OCI-LY7 (cell line): ENCODE measurements at regions not wholly inside any gene's neighbourhood (a gene's known extent, or its start where the extent isn't known, plus 50 kb on each side); places are given as distances from the start of the nearest gene placed in this dataset.

Source experiments
- EZH2phosphoT487 ChIP-seq: fragments of 200-600 bp; sonication (generic); IDR thresholded peaks from 2 replicates; pipeline ENCODE4 v1.6.1; 2018; ENCODE audit warnings: low read depth, borderline replicate concordance, mild to moderate bottlenecking, mixed run types, antibody characterized with exemption, low read length, moderate library complexity, mixed read lengths
- TF ChIP-seq, protein P1 (sequence below): fragments of 200-600 bp; sonication (generic); conservative IDR thresholded peaks from 2 replicates; pipeline ENCODE4 v1.5.1; 2014; ENCODE audit warnings: mild to moderate bottlenecking, antibody characterized with exemption, low read length, moderate library complexity, mixed read lengths

DNA sequence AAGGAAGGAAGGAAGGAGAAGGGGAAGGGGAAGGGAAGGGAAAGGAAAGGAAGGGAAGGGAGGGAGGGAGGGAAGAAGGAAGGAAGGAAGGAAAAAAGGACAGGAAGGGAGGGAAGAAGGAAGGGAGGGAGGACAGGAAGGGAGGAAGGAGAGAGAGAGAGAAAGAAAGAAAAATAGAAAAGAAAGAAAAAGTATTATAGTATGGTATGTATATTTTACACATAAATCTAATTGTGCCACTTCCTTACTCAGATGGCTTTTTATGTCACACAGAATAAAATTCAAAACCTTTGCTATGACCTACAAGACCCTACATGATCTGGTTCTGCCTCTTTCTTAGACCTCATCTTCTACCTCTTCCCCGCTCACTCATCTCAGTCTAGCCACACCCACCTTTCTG is 1016.9 kb upstream of the AUTS2 start:
- TF ChIP-seq, protein P1, sequence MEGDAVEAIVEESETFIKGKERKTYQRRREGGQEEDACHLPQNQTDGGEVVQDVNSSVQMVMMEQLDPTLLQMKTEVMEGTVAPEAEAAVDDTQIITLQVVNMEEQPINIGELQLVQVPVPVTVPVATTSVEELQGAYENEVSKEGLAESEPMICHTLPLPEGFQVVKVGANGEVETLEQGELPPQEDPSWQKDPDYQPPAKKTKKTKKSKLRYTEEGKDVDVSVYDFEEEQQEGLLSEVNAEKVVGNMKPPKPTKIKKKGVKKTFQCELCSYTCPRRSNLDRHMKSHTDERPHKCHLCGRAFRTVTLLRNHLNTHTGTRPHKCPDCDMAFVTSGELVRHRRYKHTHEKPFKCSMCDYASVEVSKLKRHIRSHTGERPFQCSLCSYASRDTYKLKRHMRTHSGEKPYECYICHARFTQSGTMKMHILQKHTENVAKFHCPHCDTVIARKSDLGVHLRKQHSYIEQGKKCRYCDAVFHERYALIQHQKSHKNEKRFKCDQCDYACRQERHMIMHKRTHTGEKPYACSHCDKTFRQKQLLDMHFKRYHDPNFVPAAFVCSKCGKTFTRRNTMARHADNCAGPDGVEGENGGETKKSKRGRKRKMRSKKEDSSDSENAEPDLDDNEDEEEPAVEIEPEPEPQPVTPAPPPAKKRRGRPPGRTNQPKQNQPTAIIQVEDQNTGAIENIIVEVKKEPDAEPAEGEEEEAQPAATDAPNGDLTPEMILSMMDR = no peak
- TF ChIP-seq EZH2phosphoT487 = no peak
